ENCODE measurements at regions not wholly inside any gene's neighbourhood (a gene's known extent, or its start where the extent isn't known, plus 50 kb on each side); places are given as distances from the start of the nearest gene placed in this dataset.

DNA sequence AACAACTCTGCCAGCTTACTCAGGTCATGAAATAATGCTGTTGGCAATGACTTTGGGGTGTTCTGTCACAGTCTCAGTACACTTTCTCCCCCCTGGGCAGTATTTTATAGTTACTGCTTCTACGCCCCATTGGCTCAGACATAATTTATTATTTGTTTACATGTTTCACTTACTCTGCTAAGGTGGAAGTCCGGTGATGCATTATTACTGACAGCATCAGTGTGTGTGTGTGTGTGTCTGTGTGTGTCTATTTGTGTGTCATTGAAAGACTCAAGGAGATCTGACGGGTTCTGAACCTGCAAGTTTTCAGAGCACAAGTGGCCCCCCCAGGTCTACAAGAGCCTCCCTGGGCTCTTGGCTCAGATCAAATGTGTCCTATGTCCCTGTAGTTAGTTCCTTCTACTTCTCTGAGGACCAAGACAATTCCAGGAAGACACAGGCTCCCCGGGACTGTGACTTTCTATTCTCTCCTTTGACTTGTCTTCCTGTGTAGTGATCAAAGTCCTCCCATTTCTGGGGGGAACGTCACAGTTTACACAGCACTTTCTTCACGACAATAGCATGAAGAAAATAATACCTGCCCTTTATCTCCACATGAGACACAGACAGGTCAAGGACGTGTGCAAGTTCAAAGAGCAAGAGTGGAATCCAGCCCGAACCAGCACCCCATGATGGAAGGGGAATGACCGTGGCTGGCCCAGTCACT, 283.7 kb upstream of the GATB start:
- intact Hi-C loops (cut with micrococcal nuclease) = no loop called here
- Mint-ChIP-seq H3K27ac (no peak overlapping the region), H3K4me1 (peaks cover 2 to 13% (median 8%) of the 10 kb centered on the region in 7 donors), H3K36me3 (peaks cover 0 to 7% (median 5%) of the 10 kb centered on the region in 5 donors), H3K27me3 (peaks cover 0 to 6% (median 0%) of the 10 kb centered on the region in 5 donors), H3K4me3 (no peak overlapping the region), H3K9me3 (peaks cover 0 to 22% (median 6%) of the 10 kb centered on the region in 11 donors)
- Histone ChIP-seq H3K9me3 (ENCODE audit: control insufficient read depth in 2 of 3, low read length in 3 of 3) (no peaks in the 10 kb centered on the region), H3K4me1 (ENCODE audit: control insufficient read depth in 2 of 2, insufficient read depth in 2 of 2, low read length in 2 of 2) (no peaks in the 10 kb centered on the region), H3K27ac (ENCODE audit: low read depth, low read length) (no peak overlapping the region), H3K27me3 (ENCODE audit: control insufficient read depth in 2 of 2, insufficient read depth in 2 of 2, low read length in 2 of 2) (no peaks in the 10 kb centered on the region), H3K36me3 (ENCODE audit: control insufficient read depth in 2 of 3, insufficient read depth in 3 of 3, low read length in 3 of 3) (no peaks in the 10 kb centered on the region), H3K4me3 (ENCODE audit: low read length) (no peak overlapping the region)
- ChIA-PET CTCF (no interaction called here), POLR2A (no interaction called here)
- no peak for ATAC-seq
- DNase-seq = no peak

DNA sequence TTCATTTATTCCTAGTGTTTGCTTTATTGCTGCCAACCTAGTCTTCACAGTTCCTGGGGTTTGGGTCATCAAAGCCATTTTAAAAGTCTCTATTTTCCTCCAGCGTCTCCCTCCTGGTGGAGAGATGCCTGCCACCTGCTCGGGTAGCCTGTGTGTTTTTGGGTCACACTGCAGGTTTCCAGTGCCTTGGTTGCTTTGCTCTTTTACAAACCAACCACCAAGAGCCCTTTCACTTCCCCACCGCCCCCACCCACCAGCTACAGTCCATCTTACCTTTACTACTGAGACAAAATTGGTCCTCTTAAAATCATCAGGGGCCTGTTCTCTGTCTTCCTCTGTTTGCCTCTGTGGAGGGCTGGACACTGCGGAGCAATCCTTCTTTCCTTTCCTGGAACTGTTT, 280.5 kb upstream of the GATB start:
- no peaks in the 10 kb centered on the region for H3K36me3 ChIP-seq (ENCODE audit: control insufficient read depth in 2 of 3, insufficient read depth in 3 of 3, low read length in 3 of 3)
- Mint-ChIP-seq H3K4me3 (no peak overlapping the region), H3K27me3 (peaks cover 0 to 2% (median 0%) of the 10 kb centered on the region in 5 donors), H3K9me3 (peaks cover 0 to 22% (median 6%) of the 10 kb centered on the region in 11 donors), H3K4me1 (peaks cover 4 to 12% (median 6%) of the 10 kb centered on the region in 7 donors), H3K36me3 (peaks cover 0 to 7% (median 5%) of the 10 kb centered on the region in 5 donors), H3K27ac (no peak overlapping the region)
- H3K9me3 ChIP-seq (ENCODE audit: control insufficient read depth in 2 of 3, low read length in 3 of 3) = no peaks in the 10 kb centered on the region
- no peak for DNase-seq
- ATAC-seq = no peak
- H3K4me1 ChIP-seq (ENCODE audit: control insufficient read depth in 2 of 2, insufficient read depth in 2 of 2, low read length in 2 of 2) = no peaks in the 10 kb centered on the region
- no peak overlapping the region for H3K4me3 ChIP-seq (ENCODE audit: low read length)
- H3K27me3 ChIP-seq (ENCODE audit: control insufficient read depth in 2 of 2, insufficient read depth in 2 of 2, low read length in 2 of 2) = no peaks in the 10 kb centered on the region
- CTCF ChIA-PET = no interaction called here
- POLR2A ChIA-PET = interaction anchor here (0.7 kb wide), 1 partner anchor 313 kb away, joined by 3 read pairs; no protein-coding TSS in a partner anchor
- H3K27ac ChIP-seq (ENCODE audit: low read depth, low read length) = no peak overlapping the region
- intact Hi-C loops (cut with micrococcal nuclease) = no loop called here

DNA sequence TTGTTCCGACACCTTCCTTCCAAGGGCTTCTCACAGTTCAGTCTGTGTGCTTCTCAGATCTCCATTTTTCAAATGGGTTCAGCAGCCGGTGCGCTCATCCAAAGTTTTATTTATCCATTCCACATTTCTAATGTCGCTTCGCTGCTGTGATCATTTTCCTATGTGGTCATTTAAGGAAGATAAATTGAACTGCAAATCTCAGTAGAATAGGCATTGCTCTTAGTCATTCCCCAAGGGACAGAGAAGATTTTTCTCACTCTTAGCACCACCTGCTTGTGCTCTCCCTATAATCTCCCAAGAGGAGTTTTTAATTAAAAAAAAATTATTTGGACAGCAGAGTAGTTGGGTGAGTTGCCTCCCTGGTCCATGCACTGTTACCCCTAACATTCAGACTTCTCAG, 278.9 kb upstream of the GATB start:
- Histone ChIP-seq H3K27ac (ENCODE audit: low read depth, low read length) (no peak overlapping the region), H3K36me3 (ENCODE audit: control insufficient read depth in 2 of 3, insufficient read depth in 3 of 3, low read length in 3 of 3) (no peaks in the 10 kb centered on the region), H3K4me3 (ENCODE audit: low read length) (no peak overlapping the region), H3K4me1 (ENCODE audit: control insufficient read depth in 2 of 2, insufficient read depth in 2 of 2, low read length in 2 of 2) (no peaks in the 10 kb centered on the region), H3K9me3 (ENCODE audit: control insufficient read depth in 2 of 3, low read length in 3 of 3) (no peaks in the 10 kb centered on the region), H3K27me3 (ENCODE audit: control insufficient read depth in 2 of 2, insufficient read depth in 2 of 2, low read length in 2 of 2) (no peaks in the 10 kb centered on the region)
- Mint-ChIP-seq H3K27ac (no peak overlapping the region), H3K36me3 (peaks cover 0 to 11% (median 5%) of the 10 kb centered on the region in 5 donors), H3K9me3 (peaks cover 0 to 22% (median 6%) of the 10 kb centered on the region in 11 donors), H3K4me1 (peaks cover 0 to 14% (median 5%) of the 10 kb centered on the region in 7 donors), H3K4me3 (no peak overlapping the region), H3K27me3 (peaks cover 0 to 2% (median 0%) of the 10 kb centered on the region in 5 donors)
- intact Hi-C loops (cut with micrococcal nuclease) = no loop called here
- POLR2A ChIA-PET = interaction anchor here (0.7 kb wide), 1 partner anchor 369 kb away, joined by 3 read pairs; no protein-coding TSS in a partner anchor
- CTCF ChIA-PET = no interaction called here
- DNase-seq = no peak
- no peak for ATAC-seq

DNA sequence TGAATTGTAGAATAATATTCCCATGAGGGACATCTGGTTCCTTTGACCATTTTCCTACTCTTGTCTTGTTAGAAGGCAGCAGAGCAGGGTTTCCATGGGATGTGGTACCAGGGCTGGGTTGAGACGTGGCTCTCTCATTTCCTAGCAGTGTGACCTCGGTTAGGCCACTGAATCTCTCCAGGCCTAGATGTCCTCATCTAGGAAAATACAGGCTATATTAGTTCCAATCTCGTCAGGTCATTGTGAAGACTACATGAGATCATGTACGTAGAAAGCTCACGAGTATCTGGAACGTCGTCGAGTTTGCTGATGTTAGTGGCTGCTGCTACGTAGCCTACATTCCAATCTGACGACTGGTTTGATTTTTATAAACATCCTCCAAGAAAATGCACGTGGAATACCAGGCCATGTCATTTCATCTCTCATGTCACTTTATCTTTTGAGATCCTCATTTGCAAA, 278.2 kb upstream of the GATB start:
- no peaks in the 10 kb centered on the region for H3K36me3 ChIP-seq (ENCODE audit: control insufficient read depth in 2 of 3, insufficient read depth in 3 of 3, low read length in 3 of 3)
- Mint-ChIP-seq H3K4me3 (no peak overlapping the region), H3K4me1 (peaks cover 0 to 10% (median 3%) of the 10 kb centered on the region in 7 donors), H3K27me3 (peaks cover 0 to 2% (median 0%) of the 10 kb centered on the region in 5 donors), H3K9me3 (peaks cover 0 to 17% (median 6%) of the 10 kb centered on the region in 11 donors), H3K27ac (no peak overlapping the region), H3K36me3 (peaks cover 0 to 8% (median 5%) of the 10 kb centered on the region in 5 donors)
- no peak for ATAC-seq
- H3K27me3 ChIP-seq (ENCODE audit: control insufficient read depth in 2 of 2, insufficient read depth in 2 of 2, low read length in 2 of 2) = no peaks in the 10 kb centered on the region
- ChIA-PET CTCF (no interaction called here), POLR2A (no interaction called here)
- intact Hi-C loops (cut with micrococcal nuclease) = no loop called here
- H3K4me1 ChIP-seq (ENCODE audit: control insufficient read depth in 2 of 2, insufficient read depth in 2 of 2, low read length in 2 of 2) = no peaks in the 10 kb centered on the region
- H3K27ac ChIP-seq (ENCODE audit: low read depth, low read length) = no peak overlapping the region
- no peak for DNase-seq
- H3K9me3 ChIP-seq (ENCODE audit: control insufficient read depth in 2 of 3, low read length in 3 of 3) = no peaks in the 10 kb centered on the region
- H3K4me3 ChIP-seq (ENCODE audit: low read length) = no peak overlapping the region

DNA sequence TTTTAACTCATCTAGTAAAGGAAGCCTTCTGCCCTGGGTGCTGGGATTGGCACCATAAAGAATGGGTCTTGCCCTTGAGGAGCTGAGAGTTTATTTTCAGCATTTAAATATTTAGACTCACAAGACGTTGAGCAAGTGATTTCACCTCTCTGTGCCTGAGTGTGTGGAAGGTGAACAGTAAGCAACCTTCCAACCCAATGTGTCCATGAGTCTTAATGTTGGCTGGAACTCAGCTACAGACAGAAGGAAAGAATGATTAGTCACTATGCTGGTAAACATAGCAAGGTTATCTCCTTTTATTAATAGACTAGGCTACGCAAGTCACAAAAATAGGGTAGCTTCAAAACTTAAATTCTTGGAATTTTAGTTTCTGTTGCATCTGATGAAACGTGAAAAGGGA, 277.4 kb upstream of the GATB start:
- no peak overlapping the region for H3K27ac ChIP-seq (ENCODE audit: low read depth, low read length)
- H3K9me3 ChIP-seq (ENCODE audit: control insufficient read depth in 2 of 3, low read length in 3 of 3) = no peaks in the 10 kb centered on the region
- H3K27me3 ChIP-seq (ENCODE audit: control insufficient read depth in 2 of 2, insufficient read depth in 2 of 2, low read length in 2 of 2) = no peaks in the 10 kb centered on the region
- H3K36me3 ChIP-seq (ENCODE audit: control insufficient read depth in 2 of 3, insufficient read depth in 3 of 3, low read length in 3 of 3) = no peaks in the 10 kb centered on the region
- ATAC-seq (no peak), DNase-seq (no peak)
- no peaks in the 10 kb centered on the region for H3K4me1 ChIP-seq (ENCODE audit: control insufficient read depth in 2 of 2, insufficient read depth in 2 of 2, low read length in 2 of 2)
- H3K36me3 Mint-ChIP-seq = peaks cover 0 to 8% (median 2%) of the 10 kb centered on the region in 5 donors
- POLR2A ChIA-PET = interaction anchor here (1.0 kb wide), 1 partner anchor 11 kb away, joined by 4 read pairs; no protein-coding TSS in a partner anchor
- CTCF ChIA-PET = no interaction called here
- H3K4me1 Mint-ChIP-seq = peaks cover 0 to 10% (median 2%) of the 10 kb centered on the region in 7 donors
- peaks cover 0 to 10% (median 5%) of the 10 kb centered on the region in 11 donors for H3K9me3 Mint-ChIP-seq
- H3K4me3 Mint-ChIP-seq = no peak overlapping the region
- intact Hi-C loops (cut with micrococcal nuclease) = no loop called here
- no peaks in the 10 kb centered on the region for H3K27me3 Mint-ChIP-seq
- H3K4me3 ChIP-seq (ENCODE audit: low read length) = no peak overlapping the region
- H3K27ac Mint-ChIP-seq = no peak overlapping the region

DNA sequence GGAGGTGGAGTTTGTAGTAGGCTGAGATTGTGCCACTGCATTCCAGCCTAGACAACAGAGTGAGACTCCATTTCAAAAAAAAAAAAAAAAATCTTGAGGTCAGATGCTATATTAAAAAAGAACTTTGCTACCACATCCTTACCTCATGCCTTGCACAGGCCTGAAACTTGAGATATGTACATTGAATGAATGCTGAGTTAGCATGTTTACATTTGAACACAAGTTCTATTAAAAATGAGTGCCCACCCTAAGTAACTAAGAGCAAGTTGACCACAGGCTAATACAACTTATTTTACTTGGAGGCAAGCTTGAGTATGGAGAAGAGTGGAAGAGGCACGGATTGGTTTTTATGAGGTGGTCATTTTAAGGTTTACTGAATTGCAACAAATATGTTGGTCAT, 276.6 kb upstream of the GATB start:
- ChIA-PET POLR2A (interaction anchor here (1.0 kb wide), 1 partner anchor 12 kb away, joined by 4 read pairs; no protein-coding TSS in a partner anchor), CTCF (no interaction called here)
- ATAC-seq = no peak

More for the DNA sequence above, 276.6 kb upstream of the GATB start:
- no peak overlapping the region for H3K27ac ChIP-seq (ENCODE audit: low read depth, low read length)
- H3K4me1 ChIP-seq (ENCODE audit: control insufficient read depth in 2 of 2, insufficient read depth in 2 of 2, low read length in 2 of 2) = no peaks in the 10 kb centered on the region
- Mint-ChIP-seq H3K27ac (no peak overlapping the region), H3K9me3 (peaks cover 0 to 6% (median 0%) of the 10 kb centered on the region in 11 donors), H3K36me3 (peaks cover 0 to 5% (median 0%) of the 10 kb centered on the region in 5 donors), H3K4me3 (no peak overlapping the region), H3K27me3 (no peaks in the 10 kb centered on the region), H3K4me1 (peaks cover 0 to 10% (median 2%) of the 10 kb centered on the region in 7 donors)
- H3K9me3 ChIP-seq (ENCODE audit: control insufficient read depth in 2 of 3, low read length in 3 of 3) = no peaks in the 10 kb centered on the region
- no peak for DNase-seq
- intact Hi-C loops (cut with micrococcal nuclease) = no loop called here
- no peak overlapping the region for H3K4me3 ChIP-seq (ENCODE audit: low read length)
- no peaks in the 10 kb centered on the region for H3K27me3 ChIP-seq (ENCODE audit: control insufficient read depth in 2 of 2, insufficient read depth in 2 of 2, low read length in 2 of 2)
- no peaks in the 10 kb centered on the region for H3K36me3 ChIP-seq (ENCODE audit: control insufficient read depth in 2 of 3, insufficient read depth in 3 of 3, low read length in 3 of 3)
